22Rv1 (cell line): ENCODE measurements at regions not wholly inside any gene's neighbourhood (a gene's known extent, or its start where the extent isn't known, plus 50 kb on each side); places are given as distances from the start of the nearest gene placed in this dataset.

ENCODE experiments used
- H3K27ac ChIP-seq: fragments of 450-650 bp; 2 replicates; pipeline ENCODE4 v1.5.1; 2017
- CTCF ChIP-seq: fragments of 450-650 bp; IDR thresholded peaks from 2 replicates; pipeline ENCODE4 v1.5.1; 2017; ENCODE audit warnings: mild to moderate bottlenecking
- ZFX ChIP-seq: fragments of 450-650 bp; IDR thresholded peaks from 2 replicates; pipeline ENCODE4 v1.6.1; 2017; ENCODE audit warnings: antibody characterized with exemption, borderline replicate concordance

GRCh38 chr3:86162521-86162920 is 828.4 kb downstream of the VGLL3 start:
- no peak overlapping the region for H3K27ac ChIP-seq
- TF ChIP-seq ZFX (no peak), CTCF (no peak)

- no peak for TF ChIP-seq CTCF
- TF ChIP-seq ZFX, result no peak
- H3K27ac ChIP-seq, result no peak overlapping the region
These were observed 829.5 kb downstream of the VGLL3 start for GRCh38 chr3:86161493-86161892.

GRCh38 chr3:86152620-86153019 is 838.3 kb downstream of the VGLL3 start:
- no peak overlapping the region for H3K27ac ChIP-seq
- TF ChIP-seq CTCF (no peak), ZFX (no peak)

- TF ChIP-seq ZFX (no peak), CTCF (no peak)
- no peak overlapping the region for H3K27ac ChIP-seq
These were observed 841.9 kb downstream of the VGLL3 start for GRCh38 chr3:86149054-86149453.

- TF ChIP-seq CTCF, result peak; percentile 34
- no peak for TF ChIP-seq ZFX
- no peak overlapping the region for H3K27ac ChIP-seq
These were observed 843.8 kb downstream of the VGLL3 start for GRCh38 chr3:86147119-86147518.

- no peak for TF ChIP-seq ZFX
- TF ChIP-seq CTCF, result no peak
These were observed 864.4 kb downstream of the VGLL3 start for GRCh38 chr3:86126552-86126951.

More at GRCh38 chr3:86126552-86126951, 864.4 kb downstream of the VGLL3 start:
- H3K27ac ChIP-seq, result no peak overlapping the region
